NB4 (cell line): ENCODE measurements at regions not wholly inside any gene's neighbourhood (a gene's known extent, or its start where the extent isn't known, plus 50 kb on each side); places are given as distances from the start of the nearest gene placed in this dataset.

Source experiments
- CTCF ChIP-seq: IDR thresholded peaks from one replicate; pipeline ENCODE4 v1.5.1; 2012; ENCODE audit warnings: low read depth, low read length
- MYC ChIP-seq: IDR thresholded peaks from 2 replicates; pipeline ENCODE4 v1.6.1; 2011; ENCODE audit warnings: low read depth, low read length
- POLR2A ChIP-seq: IDR thresholded peaks from 2 replicates; pipeline ENCODE4 v1.6.1; 2011; ENCODE audit warnings: mild to moderate bottlenecking; ENCODE audit not compliant: insufficient read length; ENCODE audit errors: extremely low read depth

GRCh38 chr15:62337934-62338333 lies 172.8 kb upstream of the C2CD4B start:
- no peak for TF ChIP-seq POLR2A
- TF ChIP-seq CTCF, result no peak
- TF ChIP-seq MYC, result no peak
